ENCODE measurements at regions not wholly inside any gene's neighbourhood (a gene's known extent, or its start where the extent isn't known, plus 50 kb on each side); places are given as distances from the start of the nearest gene placed in this dataset.
"Not testable (repeated sequence)": the region's sequence is repeated elsewhere in the genome, so short reads cannot be mapped to it uniquely, and the experiment has no call there.

GRCh38 chr12:9440428-9440827 is 167.3 kb downstream of the KLRB1 start:
- TF ChIP-seq CTCF (IDR thresholded peaks at IDR 0.05 in 4 of 5, conservative IDR thresholded peaks at IDR 0.05 in 1 of 5); POLR2A (IDR thresholded peaks at IDR 0.05): not testable (repeated sequence)

Data from gastrocnemius medialis (tissue), 4 donors.